ENCODE measurements at regions not wholly inside any gene's neighbourhood (a gene's known extent, or its start where the extent isn't known, plus 50 kb on each side); places are given as distances from the start of the nearest gene placed in this dataset.
A peak's percentile ranks its signal among the peaks of the same experiment; 100 is the strongest.

- DNase-seq (ENCODE audit: low spot score) = no peak
Measured at GRCh38 chr17:73694491-73694890, 50.2 kb upstream of the SDK2 start.

GRCh38 chr17:73695035-73695738, 50.9 kb upstream of the SDK2 start:
- no peak for DNase-seq (ENCODE audit: low spot score)

GRCh38 chr17:73696251-73696650, 52.0 kb upstream of the SDK2 start:
- DNase-seq (ENCODE audit: low spot score) = no peak

GRCh38 chr17:73697872-73698271, 53.6 kb upstream of the SDK2 start:
- DNase-seq (ENCODE audit: low spot score) = peak; percentile 26

- no peak for DNase-seq (ENCODE audit: low spot score)
Measured at GRCh38 chr17:73698966-73699365, 54.7 kb upstream of the SDK2 start.

GRCh38 chr17:73701701-73702100, 57.5 kb upstream of the SDK2 start:
- no peak for DNase-seq (ENCODE audit: low spot score)

- no peak for DNase-seq (ENCODE audit: low spot score)
Measured at GRCh38 chr17:73703192-73703591, 58.9 kb upstream of the SDK2 start.

- DNase-seq (ENCODE audit: low spot score) = no peak
Measured at GRCh38 chr17:73703917-73704316, 59.7 kb upstream of the SDK2 start.

GRCh38 chr17:73705594-73705993, 61.3 kb upstream of the SDK2 start:
- DNase-seq (ENCODE audit: low spot score) = no peak

- no peak for DNase-seq (ENCODE audit: low spot score)
Measured at GRCh38 chr17:73706428-73706827, 62.2 kb upstream of the SDK2 start.

- DNase-seq (ENCODE audit: low spot score) = no peak
Measured at GRCh38 chr17:73706858-73707257, 62.6 kb upstream of the SDK2 start.

GRCh38 chr17:73707358-73707757, 63.1 kb upstream of the SDK2 start:
- no peak for DNase-seq (ENCODE audit: low spot score)

GRCh38 chr17:73710095-73710592, 65.9 kb upstream of the SDK2 start:
- DNase-seq (ENCODE audit: low spot score) = peak; percentile 72

GRCh38 chr17:73711184-73711583, 66.9 kb upstream of the SDK2 start:
- DNase-seq (ENCODE audit: low spot score) = no peak

- no peak for DNase-seq (ENCODE audit: low spot score)
Measured at GRCh38 chr17:73711916-73712315, 67.7 kb upstream of the SDK2 start.

GRCh38 chr17:73713136-73713535, 68.9 kb upstream of the SDK2 start:
- no peak for DNase-seq (ENCODE audit: low spot score)

GRCh38 chr17:73715769-73716168, 71.5 kb upstream of the SDK2 start:
- no peak for DNase-seq (ENCODE audit: low spot score)

- DNase-seq (ENCODE audit: low spot score) = no peak
Measured at GRCh38 chr17:73717690-73718089, 73.4 kb upstream of the SDK2 start.

GRCh38 chr17:73718362-73718761, 74.1 kb upstream of the SDK2 start:
- no peak for DNase-seq (ENCODE audit: low spot score)

- no peak for DNase-seq (ENCODE audit: low spot score)
Measured at GRCh38 chr17:73718912-73719311, 74.7 kb upstream of the SDK2 start.

- peak; percentile 92 for DNase-seq (ENCODE audit: low spot score)
Measured at GRCh38 chr17:73719588-73720071, 75.4 kb upstream of the SDK2 start.

GRCh38 chr17:73720187-73720834, 76.1 kb upstream of the SDK2 start:
- DNase-seq (ENCODE audit: low spot score) = peak; percentile 47

GRCh38 chr17:73722165-73722564, 77.9 kb upstream of the SDK2 start:
- no peak for DNase-seq (ENCODE audit: low spot score)

- DNase-seq (ENCODE audit: low spot score) = no peak
Measured at GRCh38 chr17:73723317-73723716, 79.1 kb upstream of the SDK2 start.
